SKM-1 (cell line): ENCODE measurements at regions not wholly inside any gene's neighbourhood (a gene's known extent, or its start where the extent isn't known, plus 50 kb on each side); places are given as distances from the start of the nearest gene placed in this dataset.

Source experiments
- DNase-seq: peaks from one replicate; lab custom pipeline; 2025; ENCODE audit not compliant: unreplicated experiment; lab: John Stamatoyannopoulos, UW

GRCh38 chr10:123568751-123569150 is 97.4 kb upstream of the GPR26 start:
- no peak for DNase-seq

GRCh38 chr10:123569436-123570035 is 96.6 kb upstream of the GPR26 start:
- no peak for DNase-seq

GRCh38 chr10:123570051-123570897 is 95.9 kb upstream of the GPR26 start:
- DNase-seq = no peak

GRCh38 chr10:123570898-123571515 is 95.1 kb upstream of the GPR26 start:
- no peak for DNase-seq

GRCh38 chr10:123571978-123572377 is 94.2 kb upstream of the GPR26 start:
- no peak for DNase-seq

- peak; percentile 9 for DNase-seq
These were observed 92.7 kb upstream of the GPR26 start for GRCh38 chr10:123573236-123574108.

- no peak for DNase-seq
These were observed 92.0 kb upstream of the GPR26 start for GRCh38 chr10:123574109-123574698.

- no peak for DNase-seq
These were observed 91.0 kb upstream of the GPR26 start for GRCh38 chr10:123575105-123575504.

GRCh38 chr10:123576706-123577105 is 89.4 kb upstream of the GPR26 start:
- no peak for DNase-seq

GRCh38 chr10:123577921-123578461 is 88.2 kb upstream of the GPR26 start:
- no peak for DNase-seq

- no peak for DNase-seq
These were observed 87.4 kb upstream of the GPR26 start for GRCh38 chr10:123578721-123579120.

- DNase-seq = no peak
These were observed 86.5 kb upstream of the GPR26 start for GRCh38 chr10:123579675-123580074.

- no peak for DNase-seq
These were observed 85.7 kb upstream of the GPR26 start for GRCh38 chr10:123580426-123580825.

GRCh38 chr10:123581656-123582055 is 84.5 kb upstream of the GPR26 start:
- DNase-seq = no peak

- peak; percentile 2 for DNase-seq
These were observed 83.8 kb upstream of the GPR26 start for GRCh38 chr10:123582084-123582989.

- DNase-seq = no peak
These were observed 82.3 kb upstream of the GPR26 start for GRCh38 chr10:123583639-123584418.

GRCh38 chr10:123584419-123584775 is 81.8 kb upstream of the GPR26 start:
- no peak for DNase-seq

- DNase-seq = no peak
These were observed 80.4 kb upstream of the GPR26 start for GRCh38 chr10:123585477-123586445.
